Gastrocnemius medialis (tissue), 4 donors: ENCODE measurements at regions not wholly inside any gene's neighbourhood (a gene's known extent, or its start where the extent isn't known, plus 50 kb on each side); places are given as distances from the start of the nearest gene placed in this dataset.

ENCODE experiments used
- CTCF ChIP-seq, 5 experiments: fragments of 450-650 bp in 3 of 5; fragments of 200-600 bp in 2 of 5; sonication (generic) in 2 of 5; IDR thresholded peaks in 4 of 5; conservative IDR thresholded peaks in 1 of 5; 1 replicate in 4 of 5; 2 replicates in 1 of 5; pipeline ENCODE4 v1.5.1; 2016 to 2019; ENCODE audit warnings: antibody characterized with exemption in 5 of 5, mild to moderate bottlenecking in 3 of 5, moderate library complexity in 3 of 5
- POLR2A ChIP-seq, 2 donors: fragments of 450-650 bp; IDR thresholded peaks; one replicate each; pipeline ENCODE4 v1.6.1; 2017; ENCODE audit warnings: antibody characterized with exemption in 2 of 2, mild to moderate bottlenecking in 2 of 2, moderate library complexity in 2 of 2

GRCh38 chr5:68067291-68067690, 148.3 kb upstream of the PIK3R1 start:
- no peak for TF ChIP-seq CTCF (IDR thresholded peaks at IDR 0.05 in 4 of 5, conservative IDR thresholded peaks at IDR 0.05 in 1 of 5)
- TF ChIP-seq POLR2A (IDR thresholded peaks at IDR 0.05), result no peak
